Fibroblast of the aortic adventitia (primary cell): ENCODE measurements at regions not wholly inside any gene's neighbourhood (a gene's known extent, or its start where the extent isn't known, plus 50 kb on each side); places are given as distances from the start of the nearest gene placed in this dataset.
A peak's percentile ranks its signal among the peaks of the same experiment; 100 is the strongest.

Experiments
- DNase-seq: peaks from one replicate; pipeline ENCODE4 v3.0.0-alpha.2; 2010; ENCODE audit warnings: low read depth
- H3K4me3 ChIP-seq: 2 replicates; pipeline ENCODE4 v1.5.1; 2011; ENCODE audit warnings: low read depth, mild to moderate bottlenecking, control low read depth, low read length, moderate library complexity
- TF ChIP-seq, protein P1 (sequence below): IDR thresholded peaks from 2 replicates; pipeline ENCODE4 v1.5.1; 2011; ENCODE audit warnings: mild to moderate bottlenecking, low read length, control low read depth, inconsistent platforms; ENCODE audit not compliant: insufficient read depth

DNA sequence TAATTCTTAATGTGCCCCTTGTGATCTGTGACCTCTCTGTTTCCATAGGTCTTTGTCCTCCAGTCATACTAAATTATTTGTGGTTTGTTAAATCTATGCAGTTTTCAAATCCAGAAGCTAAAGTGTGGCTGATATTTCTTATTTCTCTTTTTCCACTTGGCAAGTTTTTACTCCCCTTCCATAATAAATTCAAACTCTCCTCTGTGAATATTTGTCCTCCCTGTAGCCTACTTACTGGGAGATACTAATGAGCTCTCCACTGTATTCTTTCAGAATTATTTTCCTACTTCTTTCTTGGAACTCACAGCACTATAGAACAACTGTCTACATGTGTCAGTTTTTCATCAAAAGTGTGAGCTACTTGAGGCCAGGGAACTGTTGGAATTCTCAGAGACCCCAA, 430.8 kb upstream of the PTBP2 start:
- DNase-seq = no peak
- H3K4me3 ChIP-seq = no peak overlapping the region
- TF ChIP-seq, protein P1, sequence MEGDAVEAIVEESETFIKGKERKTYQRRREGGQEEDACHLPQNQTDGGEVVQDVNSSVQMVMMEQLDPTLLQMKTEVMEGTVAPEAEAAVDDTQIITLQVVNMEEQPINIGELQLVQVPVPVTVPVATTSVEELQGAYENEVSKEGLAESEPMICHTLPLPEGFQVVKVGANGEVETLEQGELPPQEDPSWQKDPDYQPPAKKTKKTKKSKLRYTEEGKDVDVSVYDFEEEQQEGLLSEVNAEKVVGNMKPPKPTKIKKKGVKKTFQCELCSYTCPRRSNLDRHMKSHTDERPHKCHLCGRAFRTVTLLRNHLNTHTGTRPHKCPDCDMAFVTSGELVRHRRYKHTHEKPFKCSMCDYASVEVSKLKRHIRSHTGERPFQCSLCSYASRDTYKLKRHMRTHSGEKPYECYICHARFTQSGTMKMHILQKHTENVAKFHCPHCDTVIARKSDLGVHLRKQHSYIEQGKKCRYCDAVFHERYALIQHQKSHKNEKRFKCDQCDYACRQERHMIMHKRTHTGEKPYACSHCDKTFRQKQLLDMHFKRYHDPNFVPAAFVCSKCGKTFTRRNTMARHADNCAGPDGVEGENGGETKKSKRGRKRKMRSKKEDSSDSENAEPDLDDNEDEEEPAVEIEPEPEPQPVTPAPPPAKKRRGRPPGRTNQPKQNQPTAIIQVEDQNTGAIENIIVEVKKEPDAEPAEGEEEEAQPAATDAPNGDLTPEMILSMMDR = no peak

DNA sequence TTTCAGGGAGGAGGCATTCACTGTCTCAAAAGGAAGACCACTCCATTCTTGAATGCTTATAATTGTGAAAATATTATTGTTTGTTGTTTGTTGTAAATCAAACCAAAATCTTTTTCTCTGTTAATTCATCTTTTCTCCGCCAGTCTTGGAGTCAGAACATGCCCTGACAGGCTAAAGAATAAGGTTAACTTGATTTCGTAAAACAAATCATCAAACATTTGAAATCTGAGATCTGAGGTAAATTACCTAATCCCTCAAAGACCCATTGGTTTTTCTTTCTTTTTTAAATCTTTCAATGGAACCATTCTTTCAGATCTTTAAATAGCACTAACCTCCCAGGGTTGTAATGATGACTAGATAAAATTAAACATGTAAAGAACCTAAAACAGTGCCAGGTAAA, 430.1 kb upstream of the PTBP2 start:
- DNase-seq = no peak
- H3K4me3 ChIP-seq = no peak overlapping the region
- TF ChIP-seq, protein P1 = no peak

DNA sequence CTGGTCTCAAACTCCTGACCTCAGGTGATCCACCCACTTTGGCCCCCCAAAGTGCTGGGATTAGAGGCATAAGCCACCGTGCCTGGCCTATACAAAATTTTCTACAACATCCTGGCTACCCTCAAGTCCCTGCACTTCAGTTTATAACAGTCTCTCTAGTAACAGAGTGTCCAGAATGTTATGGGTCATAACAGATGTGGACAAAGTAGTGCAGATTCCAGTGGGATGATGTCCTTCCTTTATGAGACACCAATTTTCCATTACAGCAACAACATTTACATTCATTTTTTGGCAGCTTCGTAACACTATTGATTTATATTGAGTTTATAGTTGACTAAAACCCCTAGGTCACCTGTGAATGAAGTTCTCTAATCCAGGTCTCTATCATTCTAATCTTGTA, 429.4 kb upstream of the PTBP2 start:
- TF ChIP-seq, protein P1 = no peak
- no peak overlapping the region for H3K4me3 ChIP-seq
- no peak for DNase-seq

DNA sequence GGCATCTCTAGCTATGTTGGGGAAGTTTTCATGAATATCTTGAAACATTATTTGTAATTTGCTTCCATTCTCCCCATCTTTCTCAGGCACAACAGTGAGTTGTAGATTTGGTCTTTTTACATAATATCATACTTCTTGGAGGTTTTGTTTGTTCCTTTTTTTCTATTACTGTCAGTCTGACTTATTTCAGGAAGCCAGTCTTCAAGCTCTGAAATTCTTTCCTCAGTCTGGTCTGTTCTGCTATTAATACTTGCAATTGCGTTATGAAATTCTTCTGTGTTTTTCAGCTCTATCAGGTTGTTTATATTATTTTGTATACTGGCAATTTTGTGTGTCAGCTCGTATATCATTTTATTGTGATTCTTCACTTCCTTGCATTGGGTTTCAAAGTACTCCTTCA, 424.6 kb upstream of the PTBP2 start:
- DNase-seq = no peak
- TF ChIP-seq, protein P1 = no peak
- H3K4me3 ChIP-seq = no peak overlapping the region

DNA sequence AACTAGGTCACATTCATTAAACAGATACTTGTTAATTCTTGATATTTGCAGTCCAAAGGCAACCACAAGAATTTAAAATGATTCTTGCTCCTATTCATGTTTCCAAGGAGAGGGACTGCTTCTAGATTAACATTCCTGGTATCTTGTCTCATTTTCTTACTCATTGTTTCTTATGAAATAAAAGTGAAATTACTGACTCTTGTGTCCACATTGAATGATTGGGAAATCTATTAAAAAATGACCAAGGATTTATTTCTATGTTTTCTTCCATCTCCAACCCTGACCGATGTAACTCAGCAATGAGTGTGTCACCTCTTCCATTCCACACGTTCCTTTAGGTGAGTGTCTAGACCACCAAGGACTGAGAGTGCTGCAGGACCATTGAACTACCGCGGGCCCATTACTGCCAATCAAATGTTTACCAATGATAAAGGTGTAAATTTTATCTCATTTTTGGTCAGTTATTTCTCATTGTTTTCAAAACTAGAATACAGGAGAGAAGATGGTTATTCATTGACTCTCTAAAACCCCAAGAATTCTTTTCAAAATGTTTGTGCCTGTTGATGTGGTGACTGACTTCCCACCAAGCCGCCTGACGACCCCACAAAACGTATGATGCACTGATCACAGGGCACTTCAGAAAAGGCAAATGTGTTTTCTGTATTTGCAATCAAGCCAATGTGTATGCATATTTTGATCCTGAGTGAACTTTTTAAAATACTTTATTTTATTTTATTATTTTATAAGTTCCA, 414.6 kb upstream of the PTBP2 start:
- no peak overlapping the region for H3K4me3 ChIP-seq
- TF ChIP-seq, protein P1 = no peak
- peak; percentile 65 for DNase-seq

DNA sequence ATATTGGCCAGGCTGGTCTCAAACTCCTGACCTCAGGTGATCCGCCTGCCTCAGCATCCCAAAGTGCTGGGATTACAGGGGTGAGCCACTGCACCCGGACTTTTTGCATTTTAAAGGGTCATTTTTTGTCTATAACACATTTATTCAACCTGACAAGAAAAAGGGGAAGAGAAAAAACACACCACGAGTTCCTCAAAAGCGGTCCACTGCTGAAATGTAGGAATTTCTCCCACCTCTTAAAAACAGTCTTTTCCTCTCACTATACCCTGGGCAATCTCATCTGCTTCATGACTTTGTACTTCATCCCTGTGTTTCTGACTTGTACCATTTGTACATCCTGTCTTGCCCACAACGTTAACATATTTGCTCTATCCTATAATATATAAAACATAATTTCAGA, 413.3 kb upstream of the PTBP2 start:
- no peak overlapping the region for H3K4me3 ChIP-seq
- TF ChIP-seq, protein P1 = no peak
- DNase-seq = no peak

DNA sequence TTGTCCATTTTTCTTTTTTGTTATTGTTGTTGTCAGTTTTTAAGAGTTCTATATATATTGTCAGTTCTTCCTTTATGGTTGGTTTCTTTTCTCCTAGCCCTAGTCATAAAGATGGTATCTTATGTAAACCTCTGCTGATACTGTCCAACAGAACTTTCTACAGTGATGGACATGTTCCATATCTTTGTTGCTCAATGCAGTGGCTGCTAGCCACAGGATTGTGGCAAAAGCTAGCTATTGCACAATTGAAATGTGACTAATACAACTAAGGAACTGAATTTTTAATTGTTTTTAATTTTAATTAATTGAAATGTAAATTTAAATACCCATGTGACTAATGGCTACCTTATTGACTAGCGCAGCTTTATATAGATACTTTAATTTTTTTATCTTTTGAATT, 411.8 kb upstream of the PTBP2 start:
- DNase-seq = peak; percentile 83
- H3K4me3 ChIP-seq = no peak overlapping the region
- TF ChIP-seq, protein P1 = no peak
